ENCODE measurements at regions not wholly inside any gene's neighbourhood (a gene's known extent, or its start where the extent isn't known, plus 50 kb on each side); places are given as distances from the start of the nearest gene placed in this dataset.

DNA sequence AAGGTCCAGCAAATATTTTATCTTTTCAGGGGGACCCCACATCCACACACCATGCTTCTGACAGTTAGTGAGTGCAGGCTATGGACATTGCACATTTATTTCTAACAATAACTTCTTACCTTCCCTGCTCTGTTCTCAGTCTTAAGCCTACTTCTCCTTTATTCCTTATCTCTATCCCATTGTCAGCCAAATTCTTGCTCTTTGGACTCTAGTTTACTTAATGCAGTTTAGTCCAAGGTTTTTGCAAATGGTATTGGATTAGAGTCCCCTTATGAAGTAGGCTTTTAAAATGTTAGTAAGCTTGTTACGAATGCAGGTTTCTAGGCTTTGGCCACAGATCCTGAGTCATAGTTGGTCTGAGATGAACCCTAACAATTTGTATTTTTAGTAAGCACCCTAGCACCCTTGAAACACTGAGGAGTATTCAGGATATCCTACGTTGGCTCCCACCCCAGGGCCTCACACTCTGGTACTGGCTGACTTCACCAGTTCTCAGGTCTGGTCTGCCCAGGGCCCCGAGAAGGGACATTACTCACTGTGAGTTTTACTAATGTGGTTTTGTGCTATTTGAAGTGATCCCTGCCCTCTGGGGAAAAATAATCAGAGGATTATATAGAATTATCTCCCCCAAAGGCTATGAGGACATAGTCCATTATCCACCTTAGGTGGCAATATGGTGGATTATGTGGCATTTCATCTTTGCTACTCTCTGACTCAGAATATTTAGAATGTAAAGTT, 239.5 kb downstream of the TGFB2 start:
- TF ChIP-seq EZH2 (IDR thresholded peaks at IDR 0.05; ENCODE audit: borderline replicate concordance, control insufficient read depth, low read depth, low read length) (no peak), POLR2A (IDR thresholded peaks at IDR 0.05; ENCODE audit: low read depth, low read length) (no peak), MEF2B (IDR thresholded peaks at IDR 0.05; ENCODE audit: partially characterized antibody, poor library complexity, severe bottlenecking) (no peak)
- TF ChIP-seq, protein P1, sequence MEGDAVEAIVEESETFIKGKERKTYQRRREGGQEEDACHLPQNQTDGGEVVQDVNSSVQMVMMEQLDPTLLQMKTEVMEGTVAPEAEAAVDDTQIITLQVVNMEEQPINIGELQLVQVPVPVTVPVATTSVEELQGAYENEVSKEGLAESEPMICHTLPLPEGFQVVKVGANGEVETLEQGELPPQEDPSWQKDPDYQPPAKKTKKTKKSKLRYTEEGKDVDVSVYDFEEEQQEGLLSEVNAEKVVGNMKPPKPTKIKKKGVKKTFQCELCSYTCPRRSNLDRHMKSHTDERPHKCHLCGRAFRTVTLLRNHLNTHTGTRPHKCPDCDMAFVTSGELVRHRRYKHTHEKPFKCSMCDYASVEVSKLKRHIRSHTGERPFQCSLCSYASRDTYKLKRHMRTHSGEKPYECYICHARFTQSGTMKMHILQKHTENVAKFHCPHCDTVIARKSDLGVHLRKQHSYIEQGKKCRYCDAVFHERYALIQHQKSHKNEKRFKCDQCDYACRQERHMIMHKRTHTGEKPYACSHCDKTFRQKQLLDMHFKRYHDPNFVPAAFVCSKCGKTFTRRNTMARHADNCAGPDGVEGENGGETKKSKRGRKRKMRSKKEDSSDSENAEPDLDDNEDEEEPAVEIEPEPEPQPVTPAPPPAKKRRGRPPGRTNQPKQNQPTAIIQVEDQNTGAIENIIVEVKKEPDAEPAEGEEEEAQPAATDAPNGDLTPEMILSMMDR (IDR thresholded peaks at IDR 0.05 in 2 of 3, conservative IDR thresholded peaks at IDR 0.05 in 1 of 3; ENCODE audit: control insufficient read depth in 2 of 3, extremely low read depth in 1 of 3, insufficient read depth in 1 of 3, low read depth in 3 of 3, low read length in 3 of 3) = no peak
- TF ChIP-seq, protein P2, sequence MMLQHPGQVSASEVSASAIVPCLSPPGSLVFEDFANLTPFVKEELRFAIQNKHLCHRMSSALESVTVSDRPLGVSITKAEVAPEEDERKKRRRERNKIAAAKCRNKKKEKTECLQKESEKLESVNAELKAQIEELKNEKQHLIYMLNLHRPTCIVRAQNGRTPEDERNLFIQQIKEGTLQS (IDR thresholded peaks at IDR 0.05; ENCODE audit: borderline replicate concordance, extremely low read depth, low read depth, low read length) = no peak

Measured in GM12878 (cell line).